HEK293 (cell line): ENCODE measurements at regions not wholly inside any gene's neighbourhood (a gene's known extent, or its start where the extent isn't known, plus 50 kb on each side); places are given as distances from the start of the nearest gene placed in this dataset.

Experiments used
- CTCF ChIA-PET: fragments of 350-600 bp; formaldehyde crosslinking; extraction: SDS; loops from one replicate; lab custom pipeline; 2021; ENCODE audit warnings: antibody characterized with exemption; lab: Yijun Ruan, JAX
- POLR2A ChIA-PET: fragments of 300-600 bp; formaldehyde crosslinking; extraction: SDS; loops from one replicate; lab custom pipeline; 2020; ENCODE audit warnings: antibody characterized with exemption, inconsistent platforms; lab: Yijun Ruan, JAX
- H3K27ac ChIP-seq: fragments of 200-500 bp; sonication (Bioruptor generic); 2 replicates; pipeline ENCODE4 v1.5.1; 2014; ENCODE audit warnings: low read depth, low read length, control low read depth, inconsistent platforms; ENCODE audit errors: extremely low read depth
- H3K36me3 ChIP-seq, 2 experiments: fragments of 200-500 bp in 1 of 2; sonication (Bioruptor generic) in 1 of 2; 1 replicate in 1 of 2; 2 replicates in 1 of 2; pipeline ENCODE4 v1.5.1; 2014 to 2017; ENCODE audit warnings: inconsistent platforms in 2 of 2, low read length in 2 of 2; ENCODE audit not compliant: control insufficient read depth in 2 of 2, insufficient read depth in 1 of 2
- H3K4me1 ChIP-seq: fragments of 200-500 bp; sonication (Bioruptor generic); 2 replicates; pipeline ENCODE4 v1.5.1; 2014; ENCODE audit warnings: mild to moderate bottlenecking, low read length, inconsistent platforms; ENCODE audit not compliant: control insufficient read depth, insufficient read depth
- H3K4me3 ChIP-seq: 2 replicates; pipeline ENCODE4 v1.5.1; 2011; ENCODE audit warnings: low read depth, mild to moderate bottlenecking, control low read depth, low read length, moderate library complexity
- H3K9me3 ChIP-seq: fragments of 200-500 bp; sonication (Bioruptor generic); 2 replicates; pipeline ENCODE4 v1.5.1; 2014; ENCODE audit warnings: low read depth, low read length, inconsistent platforms; ENCODE audit not compliant: control insufficient read depth, insufficient read depth
- ELK4 ChIP-seq: IDR thresholded peaks from 2 replicates; pipeline ENCODE4 v1.6.1; 2011; ENCODE audit warnings: mild to moderate bottlenecking, low read depth, low read length, borderline replicate concordance
- GLI4 ChIP-seq: fragments of 450-650 bp; formaldehyde crosslinking; IDR thresholded peaks from 2 replicates; pipeline ENCODE4 v1.5.1; 2016; ENCODE audit warnings: missing biosample characterization, missing genetic modification characterization
- HOXD13 ChIP-seq: sonication (generic); formaldehyde crosslinking; IDR thresholded peaks from 2 replicates; pipeline ENCODE4 v1.8.0; 2022; ENCODE audit warnings: missing genetic modification reagents, borderline replicate concordance
- KLF7 ChIP-seq: fragments of 450-650 bp; formaldehyde crosslinking; IDR thresholded peaks from 2 replicates; pipeline ENCODE4 v1.5.1; 2016; ENCODE audit warnings: missing biosample characterization, missing genetic modification characterization, borderline replicate concordance
- KLF8 ChIP-seq: fragments of 450-650 bp; formaldehyde crosslinking; IDR thresholded peaks from 2 replicates; pipeline ENCODE4 v1.5.1; 2016; ENCODE audit warnings: missing biosample characterization, missing genetic modification characterization
- KLF9 ChIP-seq: fragments of 450-650 bp; formaldehyde crosslinking; IDR thresholded peaks from 2 replicates; pipeline ENCODE4 v1.5.1; 2016; ENCODE audit warnings: missing biosample characterization, missing genetic modification characterization, low read depth
- REPIN1 ChIP-seq: fragments of 450-650 bp; formaldehyde crosslinking; IDR thresholded peaks from 2 replicates; pipeline ENCODE4 v1.5.1; 2017; ENCODE audit warnings: missing biosample characterization, missing genetic modification characterization, low read depth
- TCF7L2 ChIP-seq: IDR thresholded peaks from 2 replicates; pipeline ENCODE4 v1.6.1; 2011; ENCODE audit warnings: low read depth, mild to moderate bottlenecking, inconsistent platforms, low read length, moderate library complexity, borderline replicate concordance
- ZFP69B ChIP-seq: fragments of 450-650 bp; formaldehyde crosslinking; IDR thresholded peaks from 2 replicates; pipeline ENCODE4 v1.5.1; 2016; ENCODE audit warnings: missing biosample characterization, missing genetic modification characterization
- ZNF112 ChIP-seq: fragments of 450-650 bp; formaldehyde crosslinking; IDR thresholded peaks from 2 replicates; pipeline ENCODE4 v1.5.0; 2017; ENCODE audit warnings: missing biosample characterization, missing genetic modification characterization
- ZNF16 ChIP-seq: fragments of 450-650 bp; formaldehyde crosslinking; IDR thresholded peaks from 2 replicates; pipeline ENCODE4 v1.5.1; 2016; ENCODE audit warnings: low read depth, missing biosample characterization, missing genetic modification characterization
- ZNF248 ChIP-seq: fragments of 450-650 bp; formaldehyde crosslinking; IDR thresholded peaks from 2 replicates; pipeline ENCODE4 v1.5.1; 2017; ENCODE audit warnings: missing biosample characterization, missing genetic modification characterization
- ZNF292 ChIP-seq: fragments of 450-650 bp; formaldehyde crosslinking; IDR thresholded peaks from 2 replicates; pipeline ENCODE4 v1.5.1; 2016; ENCODE audit warnings: low read depth, missing biosample characterization, missing genetic modification characterization, borderline replicate concordance
- ZNF341 ChIP-seq: fragments of 450-650 bp; formaldehyde crosslinking; IDR thresholded peaks from 2 replicates; pipeline ENCODE4; 2016; ENCODE audit warnings: low read depth, missing biosample characterization, missing genetic modification characterization
- ZNF354C ChIP-seq: fragments of 450-650 bp; formaldehyde crosslinking; IDR thresholded peaks from 2 replicates; pipeline ENCODE4 v1.5.1; 2016; ENCODE audit warnings: missing biosample characterization, missing genetic modification characterization, low read depth, borderline replicate concordance
- ZNF501 ChIP-seq: fragments of 450-650 bp; formaldehyde crosslinking; IDR thresholded peaks from 2 replicates; pipeline ENCODE4 v1.5.1; 2016; ENCODE audit warnings: missing biosample characterization, missing genetic modification characterization
- ZNF549 ChIP-seq: fragments of 450-650 bp; IDR thresholded peaks from 2 replicates; pipeline ENCODE4 v1.5.1; 2018; ENCODE audit warnings: missing biosample characterization, missing genetic modification characterization, mild to moderate bottlenecking, inconsistent platforms, moderate library complexity
- ZNF571 ChIP-seq: fragments of 450-650 bp; formaldehyde crosslinking; IDR thresholded peaks from 2 replicates; pipeline ENCODE4 v1.5.0; 2017; ENCODE audit warnings: missing biosample characterization, missing genetic modification characterization
- ZNF626 ChIP-seq: fragments of 450-650 bp; sonication (Bioruptor Pico); formaldehyde crosslinking; IDR thresholded peaks from 2 replicates; pipeline ENCODE4 v1.5.1; 2018; ENCODE audit warnings: missing biosample characterization, missing genetic modification characterization, inconsistent platforms
- ZSCAN4 ChIP-seq: fragments of 450-650 bp; formaldehyde crosslinking; IDR thresholded peaks from 2 replicates; pipeline ENCODE4 v1.5.1; 2017; ENCODE audit warnings: missing biosample characterization, missing genetic modification characterization
- TF ChIP-seq, protein P1 (sequence below): fragments of 450-650 bp; formaldehyde crosslinking; IDR thresholded peaks from 2 replicates; pipeline ENCODE4 v1.5.1; 2016; ENCODE audit warnings: missing biosample characterization, missing genetic modification characterization, borderline replicate concordance
- TF ChIP-seq, protein P2 (sequence below): fragments of 450-650 bp; formaldehyde crosslinking; IDR thresholded peaks from 2 replicates; pipeline ENCODE4 v1.5.1; 2016; ENCODE audit warnings: missing biosample characterization, missing genetic modification characterization
- TF ChIP-seq, protein P3 (sequence below): fragments of 450-650 bp; formaldehyde crosslinking; IDR thresholded peaks from 2 replicates; pipeline ENCODE4 v1.5.1; 2017; ENCODE audit warnings: missing biosample characterization, missing genetic modification characterization

DNA sequence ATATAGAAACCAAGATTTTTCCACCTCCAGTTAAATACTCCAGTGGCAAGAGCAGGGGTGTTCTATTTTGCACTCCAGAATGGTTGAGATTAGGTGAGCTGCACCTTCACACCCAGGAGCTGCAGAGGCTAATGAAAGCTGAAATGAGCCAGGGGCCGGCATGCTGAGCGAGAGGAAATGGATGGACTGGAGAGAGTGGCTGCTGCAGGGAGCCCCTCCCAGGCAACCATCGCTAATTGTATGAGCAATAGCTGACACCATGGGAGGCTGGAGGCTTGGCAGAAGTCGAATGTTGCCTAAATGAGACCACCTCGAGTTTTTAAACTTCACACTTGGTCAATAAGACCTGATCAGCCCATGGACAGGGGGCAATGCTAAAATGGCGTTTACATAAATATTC, 301.8 kb upstream of the TMPO start:
- no peaks in the 10 kb centered on the region for H3K4me1 ChIP-seq
- H3K36me3 ChIP-seq: no peaks in the 10 kb centered on the region
- H3K27ac ChIP-seq: no peak overlapping the region
- H3K4me3 ChIP-seq: no peak overlapping the region
- TF ChIP-seq TCF7L2: no peak
- no peak for TF ChIP-seq GLI4
- TF ChIP-seq, protein P1, sequence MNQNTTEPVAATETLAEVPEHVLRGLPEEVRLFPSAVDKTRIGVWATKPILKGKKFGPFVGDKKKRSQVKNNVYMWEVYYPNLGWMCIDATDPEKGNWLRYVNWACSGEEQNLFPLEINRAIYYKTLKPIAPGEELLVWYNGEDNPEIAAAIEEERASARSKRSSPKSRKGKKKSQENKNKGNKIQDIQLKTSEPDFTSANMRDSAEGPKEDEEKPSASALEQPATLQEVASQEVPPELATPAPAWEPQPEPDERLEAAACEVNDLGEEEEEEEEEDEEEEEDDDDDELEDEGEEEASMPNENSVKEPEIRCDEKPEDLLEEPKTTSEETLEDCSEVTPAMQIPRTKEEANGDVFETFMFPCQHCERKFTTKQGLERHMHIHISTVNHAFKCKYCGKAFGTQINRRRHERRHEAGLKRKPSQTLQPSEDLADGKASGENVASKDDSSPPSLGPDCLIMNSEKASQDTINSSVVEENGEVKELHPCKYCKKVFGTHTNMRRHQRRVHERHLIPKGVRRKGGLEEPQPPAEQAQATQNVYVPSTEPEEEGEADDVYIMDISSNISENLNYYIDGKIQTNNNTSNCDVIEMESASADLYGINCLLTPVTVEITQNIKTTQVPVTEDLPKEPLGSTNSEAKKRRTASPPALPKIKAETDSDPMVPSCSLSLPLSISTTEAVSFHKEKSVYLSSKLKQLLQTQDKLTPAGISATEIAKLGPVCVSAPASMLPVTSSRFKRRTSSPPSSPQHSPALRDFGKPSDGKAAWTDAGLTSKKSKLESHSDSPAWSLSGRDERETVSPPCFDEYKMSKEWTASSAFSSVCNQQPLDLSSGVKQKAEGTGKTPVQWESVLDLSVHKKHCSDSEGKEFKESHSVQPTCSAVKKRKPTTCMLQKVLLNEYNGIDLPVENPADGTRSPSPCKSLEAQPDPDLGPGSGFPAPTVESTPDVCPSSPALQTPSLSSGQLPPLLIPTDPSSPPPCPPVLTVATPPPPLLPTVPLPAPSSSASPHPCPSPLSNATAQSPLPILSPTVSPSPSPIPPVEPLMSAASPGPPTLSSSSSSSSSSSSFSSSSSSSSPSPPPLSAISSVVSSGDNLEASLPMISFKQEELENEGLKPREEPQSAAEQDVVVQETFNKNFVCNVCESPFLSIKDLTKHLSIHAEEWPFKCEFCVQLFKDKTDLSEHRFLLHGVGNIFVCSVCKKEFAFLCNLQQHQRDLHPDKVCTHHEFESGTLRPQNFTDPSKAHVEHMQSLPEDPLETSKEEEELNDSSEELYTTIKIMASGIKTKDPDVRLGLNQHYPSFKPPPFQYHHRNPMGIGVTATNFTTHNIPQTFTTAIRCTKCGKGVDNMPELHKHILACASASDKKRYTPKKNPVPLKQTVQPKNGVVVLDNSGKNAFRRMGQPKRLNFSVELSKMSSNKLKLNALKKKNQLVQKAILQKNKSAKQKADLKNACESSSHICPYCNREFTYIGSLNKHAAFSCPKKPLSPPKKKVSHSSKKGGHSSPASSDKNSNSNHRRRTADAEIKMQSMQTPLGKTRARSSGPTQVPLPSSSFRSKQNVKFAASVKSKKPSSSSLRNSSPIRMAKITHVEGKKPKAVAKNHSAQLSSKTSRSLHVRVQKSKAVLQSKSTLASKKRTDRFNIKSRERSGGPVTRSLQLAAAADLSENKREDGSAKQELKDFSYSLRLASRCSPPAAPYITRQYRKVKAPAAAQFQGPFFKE (tag by site-specific recombination): no peak
- TF ChIP-seq ZNF549 (tag by site-specific recombination): no peak
- TF ChIP-seq ELK4: no peak
- no peak for TF ChIP-seq ZNF248 (tag by site-specific recombination)
- TF ChIP-seq, all 188 proteins: peak for 0
- no peaks in the 10 kb centered on the region for H3K9me3 ChIP-seq
- ChIA-PET POLR2A (no interaction called here), CTCF (interaction anchor here (1.1 kb wide), 1 partner anchor 72 kb away, joined by 5 read pairs; no protein-coding TSS in a partner anchor)

DNA sequence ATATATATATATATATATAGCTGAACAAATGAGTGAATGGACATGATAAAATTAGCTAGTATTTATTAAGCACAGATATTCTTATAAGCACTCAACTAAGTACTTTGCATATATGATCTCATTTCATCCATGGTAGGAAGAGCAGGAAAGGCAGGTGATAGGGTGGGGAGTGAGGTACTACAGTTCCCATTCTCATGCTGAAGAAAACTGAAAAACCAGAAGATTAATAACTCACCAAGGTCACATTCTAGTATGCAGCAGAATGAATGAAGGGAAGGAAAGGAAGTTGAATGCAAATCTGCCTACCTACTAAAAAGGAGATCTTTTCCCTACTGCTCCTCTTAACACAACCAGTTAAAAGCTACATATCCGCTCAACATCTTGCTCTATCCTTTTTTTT, 298.1 kb upstream of the TMPO start:
- no peaks in the 10 kb centered on the region for H3K36me3 ChIP-seq
- H3K27ac ChIP-seq: no peak overlapping the region
- H3K4me3 ChIP-seq: no peak overlapping the region
- ChIA-PET POLR2A (interaction anchor here (0.6 kb wide), 1 partner anchor 1011 kb away, joined by 5 read pairs; no protein-coding TSS in a partner anchor), CTCF (interaction anchor here (0.6 kb wide), 1 partner anchor 41 kb away, joined by 4 read pairs; no protein-coding TSS in a partner anchor)
- H3K9me3 ChIP-seq: no peaks in the 10 kb centered on the region
- no peaks in the 10 kb centered on the region for H3K4me1 ChIP-seq
- TF ChIP-seq ZFP69B (tag by site-specific recombination) (no peak), ZNF354C (tag by site-specific recombination) (no peak), ZNF16 (tag by site-specific recombination) (no peak), HOXD13 (no peak), ZNF292 (tag by site-specific recombination) (no peak), ZNF248 (tag by site-specific recombination) (no peak), ZNF626 (tag by site-specific recombination) (no peak), KLF8 (tag by site-specific recombination) (no peak), ZSCAN4 (tag by site-specific recombination) (no peak), ZNF112 (tag by site-specific recombination) (no peak), KLF9 (tag by site-specific recombination) (no peak), REPIN1 (no peak), KLF7 (tag by site-specific recombination) (no peak), ZNF341 (no peak), ZNF571 (tag by site-specific recombination) (no peak), ZNF501 (tag by site-specific recombination) (no peak)
- TF ChIP-seq, protein P2, sequence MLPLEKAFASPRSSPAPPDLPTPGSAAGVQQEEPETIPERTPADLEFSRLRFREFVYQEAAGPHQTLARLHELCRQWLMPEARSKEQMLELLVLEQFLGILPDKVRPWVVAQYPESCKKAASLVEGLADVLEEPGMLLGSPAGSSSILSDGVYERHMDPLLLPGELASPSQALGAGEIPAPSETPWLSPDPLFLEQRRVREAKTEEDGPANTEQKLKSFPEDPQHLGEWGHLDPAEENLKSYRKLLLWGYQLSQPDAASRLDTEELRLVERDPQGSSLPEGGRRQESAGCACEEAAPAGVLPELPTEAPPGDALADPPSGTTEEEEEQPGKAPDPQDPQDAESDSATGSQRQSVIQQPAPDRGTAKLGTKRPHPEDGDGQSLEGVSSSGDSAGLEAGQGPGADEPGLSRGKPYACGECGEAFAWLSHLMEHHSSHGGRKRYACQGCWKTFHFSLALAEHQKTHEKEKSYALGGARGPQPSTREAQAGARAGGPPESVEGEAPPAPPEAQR: no peak
- TF ChIP-seq, protein P3, sequence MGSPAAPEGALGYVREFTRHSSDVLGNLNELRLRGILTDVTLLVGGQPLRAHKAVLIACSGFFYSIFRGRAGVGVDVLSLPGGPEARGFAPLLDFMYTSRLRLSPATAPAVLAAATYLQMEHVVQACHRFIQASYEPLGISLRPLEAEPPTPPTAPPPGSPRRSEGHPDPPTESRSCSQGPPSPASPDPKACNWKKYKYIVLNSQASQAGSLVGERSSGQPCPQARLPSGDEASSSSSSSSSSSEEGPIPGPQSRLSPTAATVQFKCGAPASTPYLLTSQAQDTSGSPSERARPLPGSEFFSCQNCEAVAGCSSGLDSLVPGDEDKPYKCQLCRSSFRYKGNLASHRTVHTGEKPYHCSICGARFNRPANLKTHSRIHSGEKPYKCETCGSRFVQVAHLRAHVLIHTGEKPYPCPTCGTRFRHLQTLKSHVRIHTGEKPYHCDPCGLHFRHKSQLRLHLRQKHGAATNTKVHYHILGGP: no peak
